CD4-positive, alpha-beta T cell treated with Interferon alpha-2 for 1 hour (primary cell): ENCODE measurements at regions not wholly inside any gene's neighbourhood (a gene's known extent, or its start where the extent isn't known, plus 50 kb on each side); places are given as distances from the start of the nearest gene placed in this dataset.
"Not testable (repeated sequence)": the region's sequence is repeated elsewhere in the genome, so short reads cannot be mapped to it uniquely, and the experiment has no call there.

Experiments
- DNase-seq, 2 donors: peaks; one replicate each; pipeline ENCODE4 v3.0.0-alpha.2; 2020 to 2022

DNA sequence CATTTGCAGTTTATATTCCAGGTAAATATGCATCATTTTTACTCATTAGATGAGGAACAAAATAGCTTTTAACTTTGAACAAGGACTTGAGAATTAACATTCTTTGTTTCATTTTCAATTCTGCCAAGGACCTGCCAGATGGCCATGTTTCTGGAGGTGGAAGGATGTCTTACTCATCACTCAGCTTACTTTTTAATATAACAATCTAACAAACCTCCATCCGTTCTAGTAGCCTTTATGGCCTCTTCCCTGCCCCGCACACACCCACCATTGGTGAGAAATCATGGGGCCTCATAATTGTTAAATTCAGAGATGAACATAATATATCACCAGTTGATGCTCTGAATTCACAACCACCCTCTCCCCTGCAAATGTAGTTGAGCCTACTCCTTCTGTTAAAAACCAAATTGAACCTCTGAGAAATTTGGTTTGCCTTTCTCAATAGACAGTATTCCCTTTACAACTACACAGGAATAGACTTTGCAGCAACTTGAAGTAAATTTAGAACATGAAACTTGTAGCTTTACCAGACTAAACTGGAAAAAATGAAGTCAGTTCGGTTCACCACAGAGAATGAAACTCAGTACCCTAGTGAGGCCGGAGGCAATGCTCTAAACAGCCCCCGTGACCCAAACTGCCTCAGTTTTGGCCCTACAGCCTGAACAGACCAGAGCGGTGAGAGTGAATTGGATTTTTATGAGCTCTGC lies 50.1 kb upstream of the ACSL4 start:
- DNase-seq = no peak

DNA sequence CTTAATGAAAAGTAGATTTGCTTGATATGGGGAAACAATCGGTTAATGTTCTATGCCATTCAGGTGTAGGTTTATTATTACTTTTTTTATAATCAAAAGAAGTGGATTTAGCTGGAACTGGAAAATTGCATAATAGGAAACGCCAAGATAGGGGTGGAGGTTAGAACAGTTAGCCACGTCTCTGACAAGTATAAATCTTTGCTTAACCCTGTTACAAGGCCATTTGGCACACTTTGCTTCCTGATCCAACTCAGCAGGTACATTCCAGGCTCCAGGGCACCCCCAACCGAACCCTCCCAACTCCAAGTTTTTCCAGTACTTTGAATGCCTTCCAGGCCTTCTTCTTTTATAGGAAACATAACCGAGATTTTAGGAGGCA lies 50.6 kb upstream of the ACSL4 start:
- DNase-seq = no peak

DNA sequence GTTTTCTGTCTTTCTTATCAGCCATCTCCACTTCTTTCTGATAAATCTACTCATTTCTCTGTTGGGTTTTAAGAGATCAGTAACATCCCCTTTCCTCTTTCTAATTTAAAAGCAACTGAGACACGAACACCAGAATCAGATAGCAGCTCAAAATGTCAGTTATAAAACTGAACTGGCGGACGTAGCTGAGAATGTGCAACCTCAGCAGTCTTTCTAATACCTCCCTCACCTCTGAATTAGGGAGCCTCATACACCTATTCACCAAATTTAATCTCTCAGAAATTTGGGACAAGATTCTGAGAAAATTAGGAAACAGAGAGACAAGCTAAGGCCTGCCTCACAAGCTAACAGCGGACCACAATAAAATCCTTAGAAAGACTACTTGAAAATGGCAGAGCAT lies 52.0 kb upstream of the ACSL4 start:
- DNase-seq = no peak

DNA sequence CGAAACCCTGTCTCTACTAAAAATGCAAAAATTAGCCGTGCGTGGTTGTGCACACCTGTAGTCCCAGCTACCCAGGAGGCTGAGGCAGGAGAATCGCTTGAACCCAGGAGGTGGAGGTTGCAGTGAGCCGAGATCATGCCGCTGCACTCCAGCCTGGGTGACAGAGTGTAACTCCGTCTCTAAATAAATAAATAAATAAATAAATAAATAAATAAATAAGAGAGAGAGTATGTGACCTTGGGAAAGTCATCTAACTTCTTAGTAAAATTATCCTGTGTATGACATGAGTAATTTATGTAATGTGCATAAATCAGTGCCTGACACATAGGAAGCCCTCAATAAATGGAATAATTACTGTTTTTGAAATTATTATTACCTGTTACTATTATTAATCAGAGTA lies 57.5 kb upstream of the ACSL4 start:
- not testable (repeated sequence) for DNase-seq

DNA sequence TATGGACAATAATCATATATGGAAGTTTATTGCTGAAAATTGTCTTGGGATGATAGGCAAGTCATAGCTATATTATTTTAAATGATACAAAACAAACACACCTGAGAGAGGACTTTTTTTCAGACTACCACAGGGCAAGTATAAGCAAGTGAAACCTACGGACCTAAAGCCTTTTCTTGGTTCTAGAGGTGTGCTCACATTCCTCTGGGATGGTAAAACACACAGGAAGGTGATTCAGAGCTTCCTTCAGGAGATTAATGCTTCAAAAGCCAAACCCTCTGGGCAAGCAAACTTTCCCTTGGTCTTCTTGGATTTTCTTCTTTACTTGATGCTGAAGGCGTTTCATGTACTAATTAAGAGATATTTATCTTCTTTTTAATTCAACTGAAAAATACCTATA lies 60.1 kb upstream of the ACSL4 start:
- no peak for DNase-seq

DNA sequence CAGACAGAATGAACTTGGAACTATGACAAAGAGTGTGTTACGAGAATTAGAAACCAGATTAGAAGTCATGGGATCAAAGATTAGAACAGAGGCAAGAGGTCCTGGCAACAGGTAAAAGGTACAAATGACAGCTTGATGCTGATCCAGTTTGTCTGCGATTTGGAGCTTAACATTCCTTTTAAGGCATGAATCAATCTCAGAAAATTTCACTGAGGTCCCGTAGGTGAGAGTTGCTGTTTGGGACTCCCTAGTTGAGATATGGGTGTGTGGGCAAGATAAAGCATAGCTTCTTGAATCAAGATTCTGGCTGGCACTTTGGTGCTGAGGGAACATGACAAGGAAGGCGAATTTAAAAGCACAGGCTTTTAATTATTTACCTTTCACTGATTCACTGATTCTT lies 62.6 kb upstream of the ACSL4 start:
- no peak for DNase-seq

DNA sequence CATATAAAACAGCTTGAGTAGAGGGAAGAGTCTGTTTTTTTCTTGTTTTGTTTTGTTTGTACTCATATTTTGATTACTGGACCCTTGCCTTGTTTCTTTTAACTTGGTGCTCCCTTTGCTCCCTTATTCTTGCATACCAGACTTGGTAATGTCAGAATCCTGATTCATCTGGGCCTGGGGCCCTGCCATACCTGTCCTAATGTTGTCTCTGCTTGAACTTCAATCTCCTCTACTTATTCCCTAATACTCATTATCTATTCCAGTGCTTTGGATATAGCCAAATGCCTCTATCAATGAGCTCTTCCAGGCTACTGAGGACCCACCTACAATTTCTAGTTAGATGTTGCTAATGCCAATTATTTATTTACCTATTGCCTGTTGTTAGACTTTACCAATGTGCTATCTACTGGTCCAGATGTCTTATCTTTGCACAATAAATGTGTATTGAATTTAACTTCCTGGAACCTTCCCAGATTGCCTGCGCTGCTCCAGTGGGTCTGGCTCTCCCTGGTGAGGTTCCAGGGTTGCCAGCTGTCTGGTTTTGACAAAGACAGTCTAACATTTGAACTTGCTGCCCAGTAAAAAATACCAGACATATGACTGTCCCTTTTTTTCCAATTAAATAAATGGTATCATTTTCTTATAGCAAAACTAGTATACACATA lies 64.4 kb upstream of the ACSL4 start:
- DNase-seq = no peak

DNA sequence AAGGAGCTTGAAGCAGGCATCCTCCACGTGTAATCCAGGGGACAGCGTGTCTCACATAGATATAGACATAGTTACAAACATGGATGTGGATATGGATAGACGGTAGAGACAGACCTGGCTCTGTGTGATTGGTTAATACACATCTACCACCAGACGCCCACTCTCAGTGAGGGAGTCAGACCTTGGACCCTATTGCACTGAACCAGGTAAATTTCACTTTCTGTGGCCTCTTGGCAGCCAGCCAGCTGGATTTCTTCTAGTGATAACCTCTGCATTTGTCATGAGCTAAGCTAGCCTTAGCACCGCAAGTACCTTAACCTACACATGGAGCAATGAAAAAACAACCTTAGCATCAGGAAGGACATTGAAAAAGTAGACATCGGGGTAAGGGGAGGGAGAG lies 79.2 kb upstream of the ACSL4 start:
- no peak for DNase-seq

DNA sequence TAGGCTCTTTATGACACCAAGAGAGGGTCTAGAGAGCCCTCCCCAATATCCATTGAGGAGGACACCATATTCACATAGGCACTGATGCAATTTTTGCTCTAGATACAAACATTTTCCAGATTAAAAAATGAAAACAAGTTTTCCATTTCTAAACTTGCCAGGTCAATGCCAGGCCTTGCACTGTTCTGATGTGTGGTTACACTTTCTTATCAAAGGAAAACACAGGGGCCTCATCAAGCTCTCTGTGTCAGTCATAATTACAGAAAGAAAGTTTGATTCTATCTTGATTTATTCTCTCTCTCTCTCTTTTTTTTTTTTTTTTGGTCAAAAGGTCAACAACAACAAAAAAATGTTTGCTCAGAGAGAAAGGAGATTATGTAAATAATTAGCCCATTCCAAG lies 80.2 kb upstream of the ACSL4 start:
- DNase-seq = no peak

DNA sequence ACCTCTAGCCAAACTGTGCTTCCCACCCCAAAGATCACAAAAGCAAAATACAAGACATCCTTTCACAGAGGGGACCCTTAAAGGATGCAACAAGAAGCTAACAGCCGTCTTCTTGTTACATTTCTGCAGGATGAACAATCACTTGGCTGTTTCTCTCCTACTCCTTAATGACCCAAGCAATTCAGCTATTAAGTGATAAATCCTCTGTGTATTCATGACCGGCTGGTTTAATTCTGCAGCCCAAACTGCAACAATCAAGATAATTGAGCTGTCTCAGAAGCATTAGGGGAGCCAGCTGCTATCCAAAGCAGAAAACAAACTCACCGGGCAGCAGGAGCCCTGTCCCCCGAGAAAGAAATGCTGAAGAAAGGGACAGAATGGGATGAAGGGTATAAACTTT lies 85.9 kb upstream of the ACSL4 start:
- no peak for DNase-seq

DNA sequence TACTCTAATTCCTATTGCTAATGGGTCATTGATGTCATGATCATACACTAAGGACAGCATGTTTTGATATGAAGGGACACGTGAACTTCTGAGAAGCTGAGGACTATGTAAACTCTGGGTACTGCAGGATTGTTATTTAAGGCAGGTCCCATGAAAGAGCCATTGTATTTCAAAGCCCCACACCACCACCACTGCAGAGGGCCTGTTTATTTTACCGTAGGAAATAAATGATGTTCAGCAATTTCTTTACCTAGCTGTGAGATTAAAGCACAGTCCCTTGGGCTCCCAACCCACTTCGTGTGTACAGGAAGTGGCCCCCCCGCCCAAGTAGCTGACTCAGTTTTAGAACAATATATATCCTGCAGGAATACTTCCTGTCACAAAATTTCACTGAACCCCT lies 89.8 kb upstream of the ACSL4 start:
- no peak for DNase-seq

DNA sequence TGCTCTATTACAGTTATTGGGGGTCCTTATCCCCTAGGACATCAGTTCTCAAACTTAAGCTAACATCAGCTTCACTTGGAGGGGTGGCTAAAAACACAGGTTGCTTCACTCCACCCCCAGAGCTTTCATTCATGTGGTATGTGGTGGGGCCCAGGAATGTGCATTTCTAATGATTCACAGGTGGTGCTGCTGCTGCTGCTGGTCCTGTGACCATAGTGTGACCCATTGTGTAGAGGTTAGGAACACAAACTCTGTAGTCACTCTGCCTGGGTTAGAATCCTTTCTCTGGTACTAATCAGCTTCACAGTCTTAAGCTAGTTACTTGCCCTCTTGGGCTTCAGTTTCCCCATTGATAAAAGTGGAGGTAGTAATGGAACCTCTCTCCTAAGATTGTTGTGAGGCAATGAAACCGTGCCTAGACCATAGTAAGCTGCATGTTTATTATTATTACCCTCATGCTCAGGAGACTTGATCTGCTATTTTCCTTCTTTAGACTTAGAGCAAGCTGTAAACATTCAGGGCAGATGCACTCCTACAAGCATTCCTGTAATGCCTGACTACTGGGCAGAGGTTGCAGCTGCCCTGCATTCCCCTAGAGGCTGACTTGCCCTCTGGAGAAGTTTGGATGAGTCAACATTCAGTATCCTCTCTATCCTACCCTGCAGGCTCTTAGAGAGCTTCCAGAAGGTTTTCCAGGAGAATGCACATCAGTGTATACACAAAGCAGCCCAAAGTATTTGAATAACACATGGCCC lies 94.1 kb upstream of the ACSL4 start:
- DNase-seq = no peak

DNA sequence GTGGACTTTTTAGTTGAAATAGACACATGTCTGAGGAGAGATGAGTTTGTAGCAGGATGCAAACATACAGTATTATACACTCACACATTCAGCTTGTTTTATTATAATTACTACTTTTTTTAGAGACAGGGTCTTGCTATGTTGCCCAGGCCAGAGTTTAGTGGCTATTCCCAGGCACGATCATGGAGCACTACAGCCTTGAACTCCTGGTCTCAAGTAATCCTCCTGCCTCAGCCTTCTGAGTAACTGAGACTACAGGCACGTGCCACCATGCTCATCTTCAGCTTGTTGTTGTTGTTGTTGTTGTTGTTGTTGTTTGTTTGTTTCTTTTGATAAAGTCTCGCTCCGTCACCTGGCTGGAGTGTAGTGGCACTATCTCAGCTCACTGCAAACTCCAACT lies 94.7 kb upstream of the ACSL4 start:
- DNase-seq = no peak

DNA sequence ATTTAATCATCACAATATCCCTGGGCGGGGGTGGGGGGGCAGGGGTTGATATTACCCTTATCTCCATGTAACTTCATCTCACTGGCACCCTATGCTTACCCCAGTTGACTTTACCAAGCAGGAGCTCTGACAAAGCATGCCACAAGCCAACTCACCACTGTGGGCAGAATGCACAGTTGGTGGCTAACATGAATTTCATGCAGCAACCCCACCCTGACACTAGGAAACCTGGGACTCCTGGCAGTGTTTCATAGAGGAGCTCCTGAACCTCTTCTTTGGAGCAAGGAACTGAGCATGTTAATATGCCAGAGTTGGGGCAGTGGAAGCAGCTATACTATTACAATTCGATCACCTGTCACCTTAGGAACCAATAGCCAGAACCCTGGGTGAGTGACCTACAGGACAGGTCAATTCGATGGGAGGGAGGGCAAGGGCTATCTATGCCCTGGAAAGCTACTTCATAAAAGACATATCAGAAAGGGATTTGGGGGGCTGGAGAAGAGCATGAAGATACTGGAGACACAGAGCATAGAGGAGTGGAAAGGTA lies 97.2 kb upstream of the ACSL4 start:
- no peak for DNase-seq

DNA sequence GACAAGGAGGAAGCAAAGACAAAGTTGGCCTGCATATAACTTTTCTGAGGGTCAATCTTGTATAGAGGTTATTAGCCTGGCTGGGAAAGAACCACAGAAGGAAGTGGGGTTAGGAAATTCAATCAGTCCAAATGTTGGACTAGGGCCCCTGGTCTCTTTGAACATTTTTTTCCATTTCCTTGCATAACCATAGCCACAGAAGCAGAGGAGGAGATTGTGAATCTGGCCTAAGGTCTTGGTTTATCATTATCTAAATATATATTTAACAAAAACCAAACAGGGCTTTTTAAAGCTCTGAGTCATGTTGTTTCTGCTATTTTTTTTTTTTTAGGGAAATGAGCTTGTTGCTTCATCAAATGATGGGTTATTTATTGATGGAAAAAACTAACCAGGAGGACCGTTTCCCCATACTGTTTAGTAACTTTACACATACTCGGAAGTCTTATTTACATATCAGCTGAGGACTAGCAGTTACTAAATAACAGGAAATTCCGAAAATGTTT lies 97.7 kb upstream of the ACSL4 start:
- DNase-seq = no peak

DNA sequence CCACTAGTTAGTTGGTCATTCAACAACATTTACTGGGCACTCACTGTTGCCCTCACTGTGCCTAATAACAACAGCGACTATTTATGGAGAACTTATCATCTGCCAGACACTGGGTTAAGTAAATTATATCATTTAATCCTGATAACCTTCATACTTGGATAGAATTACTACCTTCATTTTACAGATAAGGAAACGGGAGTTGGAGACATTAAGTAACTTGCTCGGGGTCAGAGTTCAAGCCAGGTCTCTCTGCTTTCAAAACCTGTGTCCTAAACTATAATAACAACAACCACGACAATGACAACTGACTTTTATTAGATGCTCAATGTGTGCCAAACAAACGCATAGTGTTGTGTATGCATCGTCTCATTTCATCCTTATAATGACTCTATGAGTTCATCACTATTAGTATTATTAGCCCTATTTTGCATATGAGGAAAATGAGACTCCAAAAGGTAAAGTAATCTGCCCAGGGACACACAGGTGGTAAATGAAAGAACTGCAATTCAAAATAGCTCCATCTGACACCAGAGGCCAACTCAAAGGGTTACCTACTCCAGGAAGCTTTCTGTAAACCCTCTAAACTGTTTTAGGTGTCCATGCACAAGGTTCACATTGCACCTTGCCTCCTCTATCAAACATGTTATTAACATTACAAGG lies 98.4 kb upstream of the ACSL4 start:
- DNase-seq = no peak

DNA sequence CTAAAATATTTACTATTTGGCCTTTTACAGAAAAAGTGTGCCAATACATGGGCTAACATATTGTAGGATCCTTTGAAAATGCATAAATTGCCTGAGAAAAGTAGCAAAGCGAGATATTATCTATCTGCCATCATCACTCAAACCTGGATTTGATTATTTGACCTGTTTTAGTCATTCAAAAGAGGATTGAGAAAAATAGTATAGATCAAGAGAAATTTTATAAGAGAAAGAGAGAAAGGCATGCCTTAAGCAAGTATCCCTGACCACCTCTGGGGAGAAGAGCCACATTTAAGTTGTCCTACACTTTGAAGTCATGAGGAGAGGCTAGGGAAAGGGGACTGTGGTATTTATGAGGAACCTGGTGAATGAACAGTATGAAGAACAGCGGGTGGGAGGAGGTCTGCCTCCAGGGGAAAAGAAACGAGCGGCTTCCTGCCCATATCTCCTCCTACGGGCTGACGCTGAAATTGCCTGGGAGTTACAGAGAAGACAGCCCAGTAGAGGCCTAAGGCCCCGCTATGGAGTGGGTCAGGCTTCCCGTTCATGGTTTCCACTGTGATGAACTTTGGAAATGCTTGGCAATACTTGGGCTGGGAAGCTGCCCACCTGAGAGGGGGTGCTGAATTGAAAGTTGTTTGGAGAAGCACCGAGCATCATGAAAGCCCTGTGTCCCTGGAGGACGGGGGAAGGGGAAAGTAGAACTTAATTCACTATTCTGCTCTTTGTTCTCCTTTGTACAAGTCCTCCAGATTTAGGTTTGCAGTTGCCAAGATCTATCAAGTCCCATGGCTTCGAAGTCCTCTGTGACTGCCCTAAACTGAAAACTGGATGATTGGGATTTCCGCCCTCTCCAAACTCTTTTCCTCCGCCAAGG lies 106.9 kb upstream of the ACSL4 start:
- DNase-seq = no peak

DNA sequence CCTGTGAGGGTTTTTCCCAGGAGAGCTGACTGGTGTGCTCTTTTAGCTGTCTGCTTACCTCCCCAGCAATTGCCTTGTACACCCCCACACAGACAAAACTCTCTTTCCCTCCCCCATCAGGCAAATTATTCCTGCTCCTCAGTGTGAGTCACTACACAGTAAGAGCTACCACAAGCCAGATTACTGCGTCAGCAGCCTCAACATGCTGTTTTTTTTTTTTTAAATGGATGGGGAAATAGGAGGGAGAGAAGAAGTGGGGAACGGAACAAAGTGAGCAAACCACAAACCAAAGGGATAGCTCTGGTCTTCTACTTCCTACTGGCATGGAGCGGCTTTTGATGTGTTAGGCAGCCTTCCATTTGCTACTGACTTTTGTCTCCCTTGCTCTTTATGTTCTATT lies 107.5 kb upstream of the ACSL4 start:
- DNase-seq = peak in 1 of 2 donors; percentile 29

DNA sequence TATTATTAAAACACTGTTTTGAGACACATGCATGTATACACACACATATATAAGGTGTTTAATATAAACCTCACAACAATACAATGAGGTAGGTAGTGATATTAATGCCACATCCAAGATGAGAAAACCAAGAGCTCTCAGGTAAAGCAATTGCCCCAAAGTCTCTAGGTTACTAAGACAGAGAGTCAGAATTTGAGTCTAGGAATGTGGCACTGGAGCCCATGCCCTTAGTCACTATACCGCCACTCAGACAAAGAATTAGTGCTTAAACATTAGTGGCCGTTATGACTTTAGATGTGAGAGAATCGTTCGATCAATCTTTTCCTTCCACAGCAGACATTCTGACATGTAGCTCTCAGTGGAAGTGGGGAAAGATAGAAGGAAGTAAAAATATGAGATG lies 108.2 kb upstream of the ACSL4 start:
- DNase-seq = no peak

DNA sequence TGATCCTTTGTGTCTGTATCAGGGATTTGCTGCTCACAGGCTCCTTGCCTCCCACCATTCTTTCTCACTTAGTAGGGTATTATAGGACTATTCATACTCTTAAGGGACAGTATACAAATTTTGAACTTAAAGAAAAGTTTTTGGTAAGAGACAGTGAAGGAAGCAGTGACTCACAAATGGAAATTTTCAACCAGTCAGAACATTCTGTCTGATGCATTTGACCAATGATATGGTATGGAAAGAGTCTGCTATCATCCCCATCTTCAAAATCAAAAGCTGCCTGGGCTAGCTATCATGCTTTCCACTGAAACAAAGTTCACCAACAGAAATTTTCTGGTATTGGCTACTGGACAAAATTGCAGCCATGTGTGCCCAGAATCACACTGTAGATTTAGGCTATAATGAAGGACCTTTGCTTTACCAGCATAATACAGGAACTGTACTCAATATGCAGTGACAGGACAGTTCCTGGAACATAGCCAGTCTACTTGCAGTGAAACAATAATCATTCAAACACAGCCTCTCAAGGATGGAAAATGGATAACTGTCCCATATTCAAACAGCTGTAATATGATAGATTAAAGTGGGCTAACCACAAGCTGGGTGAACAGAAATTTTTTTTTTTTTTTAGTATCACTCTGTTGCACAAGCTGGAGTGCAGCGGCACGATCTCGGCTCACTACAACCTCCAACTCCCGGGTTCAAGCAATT lies 109.0 kb upstream of the ACSL4 start:
- DNase-seq = no peak

DNA sequence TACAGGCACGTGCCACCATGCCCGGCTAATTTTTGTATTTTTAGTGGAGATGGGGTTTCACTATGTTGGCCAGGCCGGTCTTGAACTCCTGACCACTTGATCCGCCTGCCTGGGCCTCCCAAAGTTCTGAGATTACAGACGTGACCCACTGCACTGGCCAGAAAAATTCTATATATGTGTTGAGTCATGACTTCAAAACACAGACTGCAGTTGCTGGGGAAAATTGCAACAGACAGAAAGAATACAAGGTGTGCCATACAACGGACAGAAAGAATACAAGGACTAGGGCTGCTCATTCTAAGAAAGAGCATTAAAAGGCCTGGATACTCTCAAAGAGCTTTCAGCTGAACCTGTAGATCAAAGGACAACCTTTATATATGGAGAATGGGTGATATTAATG lies 109.6 kb upstream of the ACSL4 start:
- no peak for DNase-seq
